HG03066 (cell line): ENCODE measurements at regions not wholly inside any gene's neighbourhood (a gene's known extent, or its start where the extent isn't known, plus 50 kb on each side); places are given as distances from the start of the nearest gene placed in this dataset.

Experiments
- ATAC-seq: cut with Tn5 transposase; IDR thresholded peaks from one replicate; pipeline ENCODE4 v1.9.1; 2021; ENCODE audit warnings: low read depth; ENCODE audit not compliant: unreplicated experiment

- no peak for ATAC-seq
Observed at GRCh38 chr5:2143646-2144353, 261.1 kb upstream of the IRX4 start.

GRCh38 chr5:2143088-2143487 lies 260.4 kb upstream of the IRX4 start:
- ATAC-seq: no peak

- ATAC-seq: no peak
Observed at GRCh38 chr5:2142456-2142954, 259.8 kb upstream of the IRX4 start.

GRCh38 chr5:2141254-2142000 lies 258.7 kb upstream of the IRX4 start:
- ATAC-seq: no peak

GRCh38 chr5:2140501-2141175 lies 257.9 kb upstream of the IRX4 start:
- ATAC-seq: no peak

- no peak for ATAC-seq
Observed at GRCh38 chr5:2139478-2139877, 256.8 kb upstream of the IRX4 start.

GRCh38 chr5:2138896-2139295 lies 256.2 kb upstream of the IRX4 start:
- ATAC-seq: no peak

- ATAC-seq: no peak
Observed at GRCh38 chr5:2137444-2138050, 254.8 kb upstream of the IRX4 start.

GRCh38 chr5:2136728-2137333 lies 254.1 kb upstream of the IRX4 start:
- no peak for ATAC-seq

GRCh38 chr5:2135833-2136232 lies 253.1 kb upstream of the IRX4 start:
- ATAC-seq: no peak

- ATAC-seq: no peak
Observed at GRCh38 chr5:2135354-2135753, 252.6 kb upstream of the IRX4 start.

GRCh38 chr5:2134543-2135292 lies 252.0 kb upstream of the IRX4 start:
- ATAC-seq: no peak

- ATAC-seq: no peak
Observed at GRCh38 chr5:2133936-2134335, 251.2 kb upstream of the IRX4 start.

- ATAC-seq: no peak
Observed at GRCh38 chr5:2133080-2133479, 250.4 kb upstream of the IRX4 start.

- no peak for ATAC-seq
Observed at GRCh38 chr5:2132497-2132847, 249.7 kb upstream of the IRX4 start.

GRCh38 chr5:2131826-2132496 lies 249.2 kb upstream of the IRX4 start:
- ATAC-seq: no peak

GRCh38 chr5:2131196-2131595 lies 248.5 kb upstream of the IRX4 start:
- no peak for ATAC-seq

- no peak for ATAC-seq
Observed at GRCh38 chr5:2130361-2130760, 247.6 kb upstream of the IRX4 start.

- ATAC-seq: no peak
Observed at GRCh38 chr5:2129568-2130272, 247.0 kb upstream of the IRX4 start.
